ENCODE measurements at regions not wholly inside any gene's neighbourhood (a gene's known extent, or its start where the extent isn't known, plus 50 kb on each side); places are given as distances from the start of the nearest gene placed in this dataset.

GRCh38 chr21:41558842-41559241, 50.9 kb upstream of the TMPRSS2 start:
- TF ChIP-seq, protein P1, sequence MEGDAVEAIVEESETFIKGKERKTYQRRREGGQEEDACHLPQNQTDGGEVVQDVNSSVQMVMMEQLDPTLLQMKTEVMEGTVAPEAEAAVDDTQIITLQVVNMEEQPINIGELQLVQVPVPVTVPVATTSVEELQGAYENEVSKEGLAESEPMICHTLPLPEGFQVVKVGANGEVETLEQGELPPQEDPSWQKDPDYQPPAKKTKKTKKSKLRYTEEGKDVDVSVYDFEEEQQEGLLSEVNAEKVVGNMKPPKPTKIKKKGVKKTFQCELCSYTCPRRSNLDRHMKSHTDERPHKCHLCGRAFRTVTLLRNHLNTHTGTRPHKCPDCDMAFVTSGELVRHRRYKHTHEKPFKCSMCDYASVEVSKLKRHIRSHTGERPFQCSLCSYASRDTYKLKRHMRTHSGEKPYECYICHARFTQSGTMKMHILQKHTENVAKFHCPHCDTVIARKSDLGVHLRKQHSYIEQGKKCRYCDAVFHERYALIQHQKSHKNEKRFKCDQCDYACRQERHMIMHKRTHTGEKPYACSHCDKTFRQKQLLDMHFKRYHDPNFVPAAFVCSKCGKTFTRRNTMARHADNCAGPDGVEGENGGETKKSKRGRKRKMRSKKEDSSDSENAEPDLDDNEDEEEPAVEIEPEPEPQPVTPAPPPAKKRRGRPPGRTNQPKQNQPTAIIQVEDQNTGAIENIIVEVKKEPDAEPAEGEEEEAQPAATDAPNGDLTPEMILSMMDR (conservative IDR thresholded peaks at IDR 0.05 in 1 of 2, IDR thresholded peaks at IDR 0.05 in 1 of 2; ENCODE audit: extremely low read depth in 1 of 2, insufficient read depth in 1 of 2, low read depth in 1 of 2, low read length in 2 of 2), result no peak
- TF ChIP-seq EZH2 (IDR thresholded peaks at IDR 0.05; ENCODE audit: borderline replicate concordance, low read length), result no peak

Measured in mammary epithelial cell (primary cell).